ENCODE measurements at regions not wholly inside any gene's neighbourhood (a gene's known extent, or its start where the extent isn't known, plus 50 kb on each side); places are given as distances from the start of the nearest gene placed in this dataset.

DNA sequence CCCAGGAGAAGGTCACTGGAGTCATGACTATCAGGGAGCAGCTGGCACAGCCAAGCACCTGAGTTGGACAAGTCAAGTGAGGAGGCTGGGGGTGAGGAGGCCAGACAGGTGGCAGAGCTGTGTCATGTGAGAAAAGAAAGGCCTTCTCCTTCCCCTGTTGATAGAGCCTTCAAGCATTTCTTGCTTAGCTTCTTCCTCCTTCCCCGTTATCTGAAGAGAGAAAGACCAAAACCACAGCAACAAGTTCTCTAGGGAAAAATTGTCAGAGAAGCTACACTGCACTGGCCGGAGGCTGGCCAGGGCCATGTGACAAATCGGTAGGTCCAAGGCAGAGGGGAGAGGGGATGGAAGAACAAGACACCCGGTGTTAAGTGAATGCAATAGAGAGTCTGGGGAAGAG is 202.1 kb upstream of the PRDM1 start:
- TF ChIP-seq, protein P1, sequence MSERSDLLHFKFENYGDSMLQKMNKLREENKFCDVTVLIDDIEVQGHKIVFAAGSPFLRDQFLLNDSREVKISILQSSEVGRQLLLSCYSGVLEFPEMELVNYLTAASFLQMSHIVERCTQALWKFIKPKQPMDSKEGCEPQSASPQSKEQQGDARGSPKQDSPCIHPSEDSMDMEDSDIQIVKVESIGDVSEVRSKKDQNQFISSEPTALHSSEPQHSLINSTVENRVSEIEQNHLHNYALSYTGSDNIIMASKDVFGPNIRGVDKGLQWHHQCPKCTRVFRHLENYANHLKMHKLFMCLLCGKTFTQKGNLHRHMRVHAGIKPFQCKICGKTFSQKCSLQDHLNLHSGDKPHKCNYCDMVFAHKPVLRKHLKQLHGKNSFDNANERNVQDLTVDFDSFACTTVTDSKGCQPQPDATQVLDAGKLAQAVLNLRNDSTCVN (CRISPR knock-in tag; IDR thresholded peaks at IDR 0.05; ENCODE audit: borderline replicate concordance): no peak
- TF ChIP-seq ZNF441 (CRISPR knock-in tag; IDR thresholded peaks at IDR 0.05; ENCODE audit: borderline replicate concordance) (no peak), ZNF7 (CRISPR knock-in tag; IDR thresholded peaks at IDR 0.05) (no peak)
